ENCODE measurements at regions not wholly inside any gene's neighbourhood (a gene's known extent, or its start where the extent isn't known, plus 50 kb on each side); places are given as distances from the start of the nearest gene placed in this dataset.

DNA sequence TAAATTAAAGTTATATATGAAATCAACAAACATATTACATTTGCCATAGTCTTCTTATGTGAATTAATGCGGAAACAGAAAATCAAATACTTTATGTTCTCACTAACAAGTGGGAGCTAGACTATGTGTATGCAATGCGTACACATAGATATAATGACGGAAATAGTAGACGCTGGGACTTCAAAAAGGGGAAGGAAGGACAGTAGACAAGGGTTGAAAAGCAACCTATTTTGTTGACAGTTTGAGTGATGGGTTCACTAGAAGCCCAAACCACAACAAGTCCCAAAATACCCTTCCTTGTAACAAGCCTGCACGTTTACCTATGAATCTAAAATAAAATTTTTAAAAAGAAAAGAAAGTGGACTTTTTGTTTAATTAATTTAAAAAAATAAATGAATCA lies 430.8 kb upstream of the CNTN5 start:
- ChIA-PET CTCF (no interaction called here), POLR2A (no interaction called here)
- no peaks in the 10 kb centered on the region for H3K36me3 Mint-ChIP-seq (ENCODE audit: low read depth)
- H3K4me3 Mint-ChIP-seq: no peak overlapping the region
- DNase-seq: no peak
- peaks cover 13% of the 10 kb centered on the region for H3K9me3 Mint-ChIP-seq
- H3K27me3 Mint-ChIP-seq: no peaks in the 10 kb centered on the region
- no peaks in the 10 kb centered on the region for H3K4me1 Mint-ChIP-seq
- H3K27ac Mint-ChIP-seq: no peak overlapping the region

DNA sequence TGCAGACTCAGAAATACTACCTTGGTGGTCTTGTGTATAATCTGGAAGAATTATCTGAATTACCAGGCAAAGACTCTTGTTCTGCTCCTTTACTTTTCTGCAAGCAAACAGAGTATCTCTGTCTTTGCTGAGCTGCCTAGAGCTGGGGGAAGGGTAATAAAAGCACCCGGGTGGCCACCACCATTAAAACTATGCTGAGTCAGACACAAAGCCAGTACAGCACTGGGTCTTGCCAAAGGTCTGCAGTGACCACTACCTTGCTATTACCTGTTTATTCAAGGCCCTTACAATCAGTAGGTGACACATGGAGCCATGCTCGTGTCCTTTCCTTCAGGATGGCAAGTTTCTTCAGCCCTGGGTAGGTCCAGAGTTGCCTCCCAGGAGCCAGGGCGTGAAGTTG lies 420.6 kb upstream of the CNTN5 start:
- no peaks in the 10 kb centered on the region for H3K27me3 Mint-ChIP-seq
- no peak overlapping the region for H3K27ac Mint-ChIP-seq
- POLR2A ChIA-PET: no interaction called here
- CTCF ChIA-PET: no interaction called here
- DNase-seq: no peak
- no peaks in the 10 kb centered on the region for H3K36me3 Mint-ChIP-seq (ENCODE audit: low read depth)
- no peak overlapping the region for H3K4me3 Mint-ChIP-seq
- peaks cover 21% of the 10 kb centered on the region for H3K9me3 Mint-ChIP-seq
- H3K4me1 Mint-ChIP-seq: no peaks in the 10 kb centered on the region

DNA sequence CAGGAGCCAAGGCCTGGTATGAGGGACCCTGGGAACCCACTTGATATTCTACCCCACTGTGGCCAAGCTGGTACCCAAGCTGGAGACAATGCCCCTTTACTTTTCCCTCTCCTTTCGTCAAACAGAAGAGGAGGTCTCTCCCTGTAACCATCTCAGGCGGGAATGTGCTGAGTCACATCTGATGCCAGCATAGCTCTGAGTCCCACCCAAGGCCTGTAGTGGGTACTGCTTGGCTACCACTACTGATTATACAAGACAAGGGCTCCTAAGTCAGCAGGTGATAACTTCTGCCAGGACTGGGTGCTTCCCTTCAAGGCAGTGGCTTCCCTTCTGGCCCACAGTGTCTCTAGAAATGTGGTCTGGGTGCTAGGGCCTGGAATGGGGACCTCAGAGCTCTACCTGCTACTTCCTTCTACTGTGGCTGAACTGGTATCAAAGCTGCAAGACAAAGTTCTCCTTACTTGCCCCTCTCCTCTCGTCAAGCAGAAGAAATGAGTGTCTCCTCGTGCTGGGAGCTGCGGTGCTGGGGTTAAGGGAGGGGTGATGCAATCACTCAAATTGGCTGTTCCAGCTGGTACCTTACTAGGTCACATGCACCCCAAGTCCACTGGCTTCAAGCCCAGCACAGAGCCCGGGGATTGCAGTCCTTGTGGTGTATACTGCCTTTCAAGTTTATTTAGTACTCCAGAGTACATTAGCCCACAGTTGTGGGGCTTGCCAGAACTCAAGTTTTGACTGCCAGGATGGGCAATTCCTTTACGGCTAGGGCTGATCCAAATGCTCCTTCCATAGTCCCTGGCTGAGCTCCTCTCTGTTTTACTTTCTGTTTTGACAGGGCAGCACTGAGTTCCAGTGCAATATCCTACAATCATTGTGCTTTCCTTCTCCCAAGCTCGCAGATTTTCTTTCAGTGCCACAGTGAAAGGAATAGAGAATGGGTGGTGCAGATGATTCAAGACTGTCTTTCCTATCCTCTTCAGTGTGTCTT lies 419.7 kb upstream of the CNTN5 start:
- H3K4me3 Mint-ChIP-seq: no peak overlapping the region
- no peaks in the 10 kb centered on the region for H3K4me1 Mint-ChIP-seq
- H3K9me3 Mint-ChIP-seq: peaks cover 18% of the 10 kb centered on the region
- DNase-seq: no peak
- H3K27me3 Mint-ChIP-seq: no peaks in the 10 kb centered on the region
- POLR2A ChIA-PET: no interaction called here
- H3K27ac Mint-ChIP-seq: no peak overlapping the region
- CTCF ChIA-PET: no interaction called here
- no peaks in the 10 kb centered on the region for H3K36me3 Mint-ChIP-seq (ENCODE audit: low read depth)

DNA sequence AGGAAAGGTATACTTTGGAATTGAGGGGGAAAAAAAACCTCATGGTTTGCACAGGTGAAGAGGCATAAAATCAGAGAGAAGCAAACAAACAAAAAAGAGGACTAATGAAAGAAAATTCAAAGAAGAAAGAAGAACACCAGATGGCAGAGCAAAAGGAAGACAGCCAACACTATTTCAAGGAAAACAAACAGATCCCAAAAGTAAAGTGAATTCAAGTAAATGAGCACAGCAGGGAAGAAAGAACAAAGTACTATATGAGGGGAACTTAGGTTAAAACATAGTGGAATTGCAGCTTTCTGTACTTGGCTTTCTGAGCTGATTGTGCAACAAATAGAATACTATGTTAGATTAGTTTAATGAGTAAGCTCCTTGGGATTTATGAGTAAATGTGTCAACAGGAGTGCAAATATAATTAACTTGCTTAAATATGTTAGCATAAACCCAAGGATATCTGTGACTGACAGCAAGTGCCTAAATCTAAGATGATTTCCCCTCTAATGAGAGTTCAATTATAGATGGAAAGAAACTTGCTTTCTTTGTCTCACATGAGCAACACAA lies 404.6 kb upstream of the CNTN5 start:
- no peaks in the 10 kb centered on the region for H3K27me3 Mint-ChIP-seq
- CTCF ChIA-PET: no interaction called here
- peaks cover 19% of the 10 kb centered on the region for H3K9me3 Mint-ChIP-seq
- H3K27ac Mint-ChIP-seq: no peak overlapping the region
- POLR2A ChIA-PET: no interaction called here
- no peaks in the 10 kb centered on the region for H3K36me3 Mint-ChIP-seq (ENCODE audit: low read depth)
- H3K4me3 Mint-ChIP-seq: no peak overlapping the region
- no peaks in the 10 kb centered on the region for H3K4me1 Mint-ChIP-seq
- DNase-seq: no peak

DNA sequence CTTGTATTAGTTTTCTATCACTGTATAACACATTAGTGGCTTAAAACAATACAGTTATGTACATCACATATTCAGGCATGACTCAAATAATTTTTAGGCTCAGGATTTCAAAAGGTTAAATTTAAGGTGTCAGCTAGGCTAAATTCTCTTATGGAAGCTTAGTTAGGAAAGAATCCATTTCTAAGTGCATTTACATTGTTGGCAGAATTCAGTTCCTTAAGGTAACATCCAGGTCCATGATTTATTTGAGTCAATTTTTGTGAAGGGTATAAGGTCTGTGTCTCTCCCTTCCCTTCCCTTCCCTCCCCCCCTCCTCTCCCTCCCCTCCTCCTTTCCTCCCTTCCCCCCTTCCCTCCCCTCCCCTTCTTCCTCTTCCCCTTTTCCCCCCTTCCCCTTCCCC lies 399.0 kb upstream of the CNTN5 start:
- Mint-ChIP-seq H3K4me3 (no peak overlapping the region), H3K9me3 (peaks cover 41% of the 10 kb centered on the region), H3K27me3 (no peaks in the 10 kb centered on the region), H3K4me1 (no peaks in the 10 kb centered on the region), H3K36me3 (ENCODE audit: low read depth) (no peaks in the 10 kb centered on the region), H3K27ac (no peak overlapping the region)
- ChIA-PET CTCF (no interaction called here), POLR2A (no interaction called here)
- DNase-seq: no peak

DNA sequence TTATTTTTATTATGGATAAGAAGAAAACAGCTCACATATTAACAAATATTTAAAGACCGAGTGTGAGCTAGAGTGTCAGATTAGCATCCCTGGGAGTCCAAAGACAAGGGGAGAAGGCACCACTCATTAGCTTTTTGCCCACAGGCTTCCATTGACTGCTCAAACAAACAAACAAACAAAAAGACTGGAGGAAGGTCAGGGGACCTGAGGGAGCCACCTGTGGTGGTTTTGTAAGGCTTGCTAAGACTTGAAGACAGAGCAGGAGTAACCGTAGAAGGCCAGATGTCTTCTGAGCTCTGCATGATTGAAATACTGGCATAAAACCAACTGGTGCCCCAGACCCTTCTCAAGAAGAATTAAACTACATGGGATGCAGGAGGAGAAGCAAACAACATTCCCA lies 395.2 kb upstream of the CNTN5 start:
- no peak overlapping the region for H3K27ac Mint-ChIP-seq
- H3K4me1 Mint-ChIP-seq: no peaks in the 10 kb centered on the region
- H3K4me3 Mint-ChIP-seq: no peak overlapping the region
- ChIA-PET POLR2A (no interaction called here), CTCF (no interaction called here)
- no peaks in the 10 kb centered on the region for H3K27me3 Mint-ChIP-seq
- H3K36me3 Mint-ChIP-seq (ENCODE audit: low read depth): no peaks in the 10 kb centered on the region
- peaks cover 29% of the 10 kb centered on the region for H3K9me3 Mint-ChIP-seq
- no peak for DNase-seq

DNA sequence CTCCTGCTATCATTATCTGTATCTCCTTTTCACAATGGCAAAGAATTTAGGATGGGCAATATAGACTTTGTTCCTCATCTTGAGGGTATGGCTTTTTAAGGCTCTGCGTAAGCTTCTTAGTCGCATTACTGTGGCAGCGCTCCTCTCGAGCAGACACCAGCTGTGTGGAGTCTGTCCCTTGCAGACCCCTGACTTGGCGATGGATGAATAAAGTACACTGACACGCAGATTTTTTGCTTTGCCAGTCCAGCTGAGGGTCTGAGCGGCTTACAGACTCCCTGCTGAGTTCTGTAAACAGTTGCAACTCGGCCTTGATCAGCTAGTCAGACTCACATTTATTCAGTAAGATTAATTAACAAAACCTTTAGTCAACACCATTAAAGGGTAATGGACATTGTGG lies 390.0 kb upstream of the CNTN5 start:
- Mint-ChIP-seq H3K4me1 (no peaks in the 10 kb centered on the region), H3K27ac (no peak overlapping the region), H3K4me3 (no peak overlapping the region), H3K36me3 (ENCODE audit: low read depth) (no peaks in the 10 kb centered on the region), H3K27me3 (no peaks in the 10 kb centered on the region), H3K9me3 (peaks cover 12% of the 10 kb centered on the region)
- CTCF ChIA-PET: no interaction called here
- POLR2A ChIA-PET: no interaction called here
- DNase-seq: no peak

DNA sequence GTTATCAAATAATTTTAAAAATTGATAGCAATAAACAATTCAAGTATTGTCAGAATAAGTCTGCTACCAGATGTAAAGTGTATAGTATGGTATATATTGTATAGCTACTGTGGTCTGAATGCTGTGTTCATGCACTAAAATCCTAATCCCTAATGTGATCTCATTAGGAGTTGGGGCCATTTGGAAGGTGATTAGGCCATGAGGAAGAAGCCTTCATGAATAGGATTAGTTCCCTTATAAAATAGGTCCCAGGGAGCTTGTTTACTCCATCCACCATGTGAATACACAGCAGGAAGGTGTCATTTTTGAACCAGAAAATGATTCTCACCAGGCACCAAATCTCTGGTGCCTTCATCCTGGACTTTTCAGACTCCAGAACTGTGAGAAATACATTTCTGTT lies 363.0 kb upstream of the CNTN5 start:
- no peaks in the 10 kb centered on the region for H3K36me3 Mint-ChIP-seq (ENCODE audit: low read depth)
- no peaks in the 10 kb centered on the region for H3K4me1 Mint-ChIP-seq
- ChIA-PET CTCF (no interaction called here), POLR2A (no interaction called here)
- H3K27me3 Mint-ChIP-seq: no peaks in the 10 kb centered on the region
- H3K27ac Mint-ChIP-seq: no peak overlapping the region
- no peak overlapping the region for H3K4me3 Mint-ChIP-seq
- peaks cover 14% of the 10 kb centered on the region for H3K9me3 Mint-ChIP-seq
- DNase-seq: no peak

DNA sequence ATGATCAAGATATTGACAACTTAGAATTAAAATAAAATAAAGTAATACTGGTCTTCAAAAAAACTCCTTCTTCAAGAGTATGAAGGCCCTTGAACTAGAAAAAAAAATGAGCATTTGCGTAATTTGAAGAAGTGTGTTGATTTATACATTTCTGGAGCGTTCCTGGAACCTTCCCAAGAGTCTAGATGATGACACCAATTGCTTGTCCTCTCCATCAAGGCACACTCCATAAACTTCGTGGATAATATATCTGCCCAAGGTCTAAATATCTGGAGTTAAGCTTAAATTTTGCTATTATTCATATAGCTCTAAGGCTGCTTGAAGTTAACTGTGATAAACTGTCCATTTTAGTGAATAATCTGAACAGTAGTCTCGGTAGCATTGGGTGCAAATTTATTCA lies 361.3 kb upstream of the CNTN5 start:
- ChIA-PET CTCF (no interaction called here), POLR2A (no interaction called here)
- Mint-ChIP-seq H3K4me1 (no peaks in the 10 kb centered on the region), H3K27ac (no peak overlapping the region), H3K36me3 (ENCODE audit: low read depth) (no peaks in the 10 kb centered on the region), H3K27me3 (no peaks in the 10 kb centered on the region), H3K4me3 (no peak overlapping the region), H3K9me3 (peaks cover 16% of the 10 kb centered on the region)
- no peak for DNase-seq

DNA sequence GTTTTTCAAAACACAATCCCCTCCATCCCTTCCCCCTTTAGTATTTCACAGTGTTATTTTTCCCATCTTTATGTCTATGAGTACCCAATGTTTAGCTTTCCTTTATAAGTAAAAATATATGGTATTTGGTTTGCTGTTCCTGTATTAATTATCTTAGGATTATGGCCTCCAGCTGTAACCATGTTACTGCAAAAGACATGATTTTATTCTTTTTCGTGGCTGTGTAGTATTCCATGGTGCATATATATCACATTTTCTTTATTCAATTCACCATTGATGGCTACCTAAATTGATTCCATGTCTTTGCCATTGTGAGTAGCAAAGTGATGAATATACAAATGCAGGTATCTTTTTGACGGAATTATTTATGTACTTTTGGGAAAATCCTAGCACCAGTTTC lies 346.4 kb upstream of the CNTN5 start:
- CTCF ChIA-PET: no interaction called here
- no peaks in the 10 kb centered on the region for H3K36me3 Mint-ChIP-seq (ENCODE audit: low read depth)
- H3K27me3 Mint-ChIP-seq: no peaks in the 10 kb centered on the region
- POLR2A ChIA-PET: no interaction called here
- peaks cover 10% of the 10 kb centered on the region for H3K9me3 Mint-ChIP-seq
- no peak for DNase-seq
- no peaks in the 10 kb centered on the region for H3K4me1 Mint-ChIP-seq
- no peak overlapping the region for H3K27ac Mint-ChIP-seq
- no peak overlapping the region for H3K4me3 Mint-ChIP-seq

DNA sequence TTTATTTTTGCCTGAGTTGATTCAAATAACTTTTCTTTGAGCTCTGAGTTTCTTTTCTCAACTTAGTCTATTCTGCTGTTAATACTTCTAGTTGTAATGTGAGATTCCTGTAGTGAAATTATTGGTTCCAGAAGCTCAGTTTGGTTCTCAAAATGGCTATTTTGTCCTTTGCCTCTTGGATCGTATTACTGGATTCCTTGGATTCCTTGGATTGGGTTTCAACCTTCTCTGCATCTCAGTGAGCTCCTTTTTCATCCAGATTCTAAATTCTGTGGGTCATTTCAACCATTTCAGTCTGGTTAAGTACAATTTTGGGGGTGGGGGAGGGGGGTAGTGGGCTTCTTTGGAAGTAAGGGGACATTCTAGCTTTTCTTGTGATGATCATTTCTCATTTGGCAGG lies 341.1 kb upstream of the CNTN5 start:
- CTCF ChIA-PET: no interaction called here
- H3K27me3 Mint-ChIP-seq: no peaks in the 10 kb centered on the region
- peaks cover 15% of the 10 kb centered on the region for H3K9me3 Mint-ChIP-seq

DNA sequence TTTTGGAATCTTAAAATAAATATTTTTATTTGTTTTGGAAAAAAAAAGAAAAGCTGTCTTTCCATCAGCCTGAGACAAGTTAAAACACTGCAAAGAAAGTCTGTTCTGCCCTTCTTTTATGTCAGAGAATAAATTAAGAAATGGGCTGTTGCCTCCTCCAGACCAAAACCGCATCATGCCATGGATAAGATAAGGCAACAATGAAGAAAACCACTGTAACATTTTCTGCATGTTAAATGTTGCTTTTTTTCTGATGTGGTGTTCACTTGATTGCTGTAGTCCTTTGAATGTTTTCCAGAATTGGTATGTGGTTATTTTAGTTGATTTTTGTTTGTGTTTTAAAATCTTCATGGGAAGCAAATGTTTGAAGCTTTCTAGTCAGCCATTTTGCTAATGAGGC lies 319.2 kb upstream of the CNTN5 start:
- Mint-ChIP-seq H3K27ac (no peak overlapping the region), H3K4me3 (no peak overlapping the region), H3K27me3 (no peaks in the 10 kb centered on the region), H3K36me3 (ENCODE audit: low read depth) (no peaks in the 10 kb centered on the region), H3K9me3 (peaks cover 5% of the 10 kb centered on the region), H3K4me1 (no peaks in the 10 kb centered on the region)
- DNase-seq: no peak
- ChIA-PET POLR2A (no interaction called here), CTCF (no interaction called here)

More for the DNA sequence above, 341.1 kb upstream of the CNTN5 start:
- DNase-seq: no peak
- no peaks in the 10 kb centered on the region for H3K36me3 Mint-ChIP-seq (ENCODE audit: low read depth)
- no peaks in the 10 kb centered on the region for H3K4me1 Mint-ChIP-seq
- H3K27ac Mint-ChIP-seq: no peak overlapping the region
- no peak overlapping the region for H3K4me3 Mint-ChIP-seq
- POLR2A ChIA-PET: no interaction called here

DNA sequence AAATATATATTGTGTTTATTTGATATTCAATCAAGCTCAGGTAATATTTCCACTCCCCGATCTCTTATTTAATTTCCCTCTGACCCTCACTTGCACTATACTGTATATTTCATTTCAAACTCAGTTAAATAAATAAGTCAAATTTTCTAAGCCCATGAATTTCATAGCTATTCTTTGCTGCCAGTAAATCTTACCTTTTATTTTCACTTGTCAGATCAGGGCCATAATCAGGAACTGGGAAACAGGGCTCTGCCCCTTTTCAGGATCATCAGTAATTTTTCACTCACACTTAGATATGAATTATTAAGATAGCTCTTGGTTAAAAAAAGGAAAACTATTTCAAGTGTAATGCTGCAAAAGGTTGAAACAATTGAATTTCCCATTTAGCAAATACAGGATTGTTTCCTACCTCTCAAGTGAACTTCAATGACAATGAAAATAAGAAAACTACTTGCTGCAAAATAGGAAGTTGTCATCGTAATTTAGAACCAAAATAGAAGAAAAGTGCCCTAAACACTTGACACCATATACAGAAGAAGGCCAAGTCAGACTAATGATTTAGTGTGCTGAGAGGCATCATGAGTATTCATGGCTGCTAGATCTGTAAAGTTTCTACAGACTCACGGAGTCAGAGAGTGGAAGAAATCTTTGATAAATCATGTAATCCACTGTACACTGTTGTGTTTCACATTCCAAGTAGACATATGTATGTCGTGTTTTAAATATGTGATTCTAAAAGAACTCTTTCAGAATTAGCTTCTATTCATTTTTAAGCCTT lies 316.8 kb upstream of the CNTN5 start:
- ChIA-PET CTCF (no interaction called here), POLR2A (no interaction called here)
- no peaks in the 10 kb centered on the region for H3K27me3 Mint-ChIP-seq
- H3K9me3 Mint-ChIP-seq: peaks cover 5% of the 10 kb centered on the region
- H3K27ac Mint-ChIP-seq: no peak overlapping the region
- no peaks in the 10 kb centered on the region for H3K4me1 Mint-ChIP-seq
- H3K4me3 Mint-ChIP-seq: no peak overlapping the region
- no peaks in the 10 kb centered on the region for H3K36me3 Mint-ChIP-seq (ENCODE audit: low read depth)
- no peak for DNase-seq

DNA sequence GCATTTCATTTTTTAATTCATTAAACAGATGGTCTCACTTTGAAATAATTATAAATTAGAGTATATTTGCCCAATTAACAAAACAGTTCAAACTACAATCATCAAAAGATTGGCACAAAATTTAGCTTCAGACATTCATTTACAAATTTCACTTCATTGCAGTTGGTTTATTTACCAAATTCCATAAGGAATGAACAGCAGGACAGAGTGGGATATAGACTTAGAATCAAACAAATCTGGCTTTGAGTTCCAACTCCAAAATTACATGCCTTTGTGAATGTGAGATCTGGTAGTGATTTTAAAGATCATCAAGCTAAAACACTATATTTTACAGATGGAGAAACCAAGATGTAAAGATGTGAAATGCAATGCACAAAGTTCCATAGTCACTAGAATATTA lies 310.7 kb upstream of the CNTN5 start:
- ChIA-PET POLR2A (no interaction called here), CTCF (no interaction called here)
- Mint-ChIP-seq H3K4me1 (no peaks in the 10 kb centered on the region), H3K9me3 (peaks cover 13% of the 10 kb centered on the region), H3K36me3 (ENCODE audit: low read depth) (no peaks in the 10 kb centered on the region), H3K4me3 (no peak overlapping the region), H3K27me3 (no peaks in the 10 kb centered on the region), H3K27ac (no peak overlapping the region)
- no peak for DNase-seq

All from activated CD4-positive, alpha-beta memory T cell treated with anti-CD3 and anti-CD28 coated beads, Interleukin-2, amount 10 ng/mL, durations not matched to agents 7 days and 5 days (primary cell).